Neuronal stem cell (in vitro differentiated cells): ENCODE measurements at regions not wholly inside any gene's neighbourhood (a gene's known extent, or its start where the extent isn't known, plus 50 kb on each side); places are given as distances from the start of the nearest gene placed in this dataset.

Experiments used
- DNase-seq: peaks from one replicate; pipeline ENCODE4 v3.0.0-alpha.2; 2013; ENCODE audit warnings: low spot score
- H2AFZ ChIP-seq: one replicate; pipeline ENCODE4 v1.6.1; 2013; ENCODE audit warnings: mild to moderate bottlenecking, low read length, inconsistent platforms
- H2AK5ac ChIP-seq: 2 replicates; pipeline ENCODE4 v1.6.1; 2013; ENCODE audit warnings: low read depth, mild to moderate bottlenecking, inconsistent platforms, low read length, moderate library complexity, mixed read lengths
- H2BK120ac ChIP-seq: 2 replicates; pipeline ENCODE4 v1.6.1; 2013; ENCODE audit warnings: low read depth, mild to moderate bottlenecking, inconsistent platforms, low read length, moderate library complexity, mixed read lengths
- H2BK12ac ChIP-seq: one replicate; pipeline ENCODE4 v1.6.1; 2013; ENCODE audit warnings: low read length, inconsistent platforms
- H2BK15ac ChIP-seq: 2 replicates; pipeline ENCODE4 v1.6.1; 2013; ENCODE audit warnings: mild to moderate bottlenecking, low read length, inconsistent platforms, mixed read lengths
- H2BK5ac ChIP-seq: one replicate; pipeline ENCODE4 v1.6.1; 2013; ENCODE audit warnings: inconsistent platforms, mild to moderate bottlenecking, low read length, moderate library complexity
- H3K14ac ChIP-seq: one replicate; pipeline ENCODE4 v1.6.1; 2013; ENCODE audit warnings: low read length, inconsistent platforms
- H3K18ac ChIP-seq: 2 replicates; pipeline ENCODE4 v1.6.1; 2013; ENCODE audit warnings: low read length, inconsistent platforms
- H3K23ac ChIP-seq: 2 replicates; pipeline ENCODE4 v1.6.1; 2013; ENCODE audit warnings: low read depth, mild to moderate bottlenecking, mixed read lengths, low read length, inconsistent platforms; ENCODE audit not compliant: poor library complexity
- H3K27ac ChIP-seq: replicated peaks from 3 replicates; pipeline ENCODE4 v1.5.1; 2013; ENCODE audit warnings: low read length, inconsistent platforms
- H3K27me3 ChIP-seq, 3 experiments: 2 replicates each; pipeline ENCODE4 v1.6.1; 2013; ENCODE audit warnings: low read length in 3 of 3, mild to moderate bottlenecking in 2 of 3, inconsistent platforms in 1 of 3, low read depth in 1 of 3, mixed read lengths in 1 of 3, moderate library complexity in 1 of 3; ENCODE audit not compliant: control insufficient read depth in 3 of 3, insufficient read depth in 3 of 3
- H3K36me3 ChIP-seq, 2 donors: replicated peaks in 1 of 2; 2 replicates each; pipeline ENCODE4 v1.6.1; 2013; ENCODE audit warnings: low read length in 2 of 2; ENCODE audit not compliant: control insufficient read depth in 2 of 2, insufficient read depth in 2 of 2
- H3K4ac ChIP-seq: 2 replicates; pipeline ENCODE4 v1.6.1; 2013; ENCODE audit warnings: inconsistent platforms, mild to moderate bottlenecking, low read length, moderate library complexity
- H3K4me1 ChIP-seq, 2 donors: 1 replicate in 1 of 2; 2 replicates in 1 of 2; pipeline ENCODE4 v1.6.1; 2013; ENCODE audit warnings: low read length in 2 of 2, low read depth in 1 of 2; ENCODE audit not compliant: control insufficient read depth in 2 of 2, insufficient read depth in 1 of 2
- H3K4me2 ChIP-seq: one replicate; pipeline ENCODE4 v1.6.1; 2013; ENCODE audit warnings: mild to moderate bottlenecking, low read length, inconsistent platforms; ENCODE audit not compliant: insufficient read depth, poor library complexity, severe bottlenecking
- H3K4me3 ChIP-seq, 2 donors: 2 replicates each; pipeline ENCODE4 v1.5.1; 2013; ENCODE audit warnings: low read length in 2 of 2, mild to moderate bottlenecking in 2 of 2, inconsistent platforms in 1 of 2, moderate library complexity in 1 of 2
- H3K79me1 ChIP-seq: one replicate; pipeline ENCODE4 v1.6.1; 2013; ENCODE audit warnings: low read depth, mild to moderate bottlenecking, inconsistent platforms, low read length, moderate library complexity
- H3K9ac ChIP-seq: one replicate; pipeline ENCODE4 v1.6.1; 2013; ENCODE audit warnings: mild to moderate bottlenecking, low read depth, low read length, inconsistent platforms; ENCODE audit not compliant: poor library complexity
- H3K9me3 ChIP-seq, 2 donors: replicated peaks in 1 of 2; 2 replicates each; pipeline versions ENCODE3 to v1.6.1; 2013; ENCODE audit warnings: low read length in 2 of 2, mild to moderate bottlenecking in 2 of 2, inconsistent platforms in 1 of 2, low read depth in 1 of 2, mixed read lengths in 1 of 2, moderate library complexity in 1 of 2; ENCODE audit not compliant: control insufficient read depth in 2 of 2, insufficient read depth in 1 of 2
- H4K8ac ChIP-seq: one replicate; pipeline ENCODE4 v1.6.1; 2013; ENCODE audit warnings: low read depth, mild to moderate bottlenecking, inconsistent platforms, low read length, moderate library complexity
- H4K91ac ChIP-seq: one replicate; pipeline ENCODE4 v1.6.1; 2013; ENCODE audit warnings: low read length, low read depth, mild to moderate bottlenecking, inconsistent platforms; ENCODE audit not compliant: poor library complexity
- WGBS, 2 donors: extraction: QIAGEN DNeasy Blood & Tissue Kit; methylation state at CpG; one replicate each; pipeline ENCODE4 v1.1.7; 2013; ENCODE audit warnings: missing lambda C conversion rate in 2 of 2, mixed read lengths in 1 of 2; ENCODE audit not compliant: insufficient read length in 2 of 2, insufficient replicate concordance in 1 of 2; ENCODE audit errors: extremely low coverage in 2 of 2; 5-methylcytosine and 5-hydroxymethylcytosine counted together

- Histone ChIP-seq H4K8ac (no peak overlapping the region), H3K9ac (no peak overlapping the region), H3K4me2 (no peak overlapping the region), H3K27ac (no peak overlapping the region), H3K18ac (no peak overlapping the region), H3K27me3 (peaks cover 0 to 6% (median 0%) of the 10 kb centered on the region in 3 experiments), H2AFZ (no peak overlapping the region), H3K4me3 (no peak overlapping the region), H2AK5ac (no peak overlapping the region), H2BK120ac (no peak overlapping the region), H4K91ac (no peak overlapping the region), H3K79me1 (no peaks in the 10 kb centered on the region), H3K9me3 (peaks cover 2 to 5% of the 10 kb centered on the region in 2 donors), H3K14ac (no peak overlapping the region), H3K4ac (no peak overlapping the region), H3K23ac (no peak overlapping the region), H2BK12ac (no peak overlapping the region), H2BK15ac (no peak overlapping the region), H3K36me3 (no peaks in the 10 kb centered on the region), H3K4me1 (peaks cover 2 to 3% of the 10 kb centered on the region in 2 donors), H2BK5ac (no peak overlapping the region)
- no CpG with 5 or more reads among the region's 2 CpGs for WGBS, 2 donors
- no peak for DNase-seq
Measured at GRCh38 chr2:37864217-37864616, 60.9 kb upstream of the RMDN2 start.

- no peak overlapping the region for H3K9ac ChIP-seq
- no peak overlapping the region for H3K23ac ChIP-seq
- no peak overlapping the region for H3K4me3 ChIP-seq
- no peak overlapping the region for H3K4ac ChIP-seq
- no peak overlapping the region for H4K8ac ChIP-seq
- H2AFZ ChIP-seq, result no peak overlapping the region
- no peak overlapping the region for H2BK120ac ChIP-seq
- H2BK15ac ChIP-seq, result no peak overlapping the region
- peaks cover 0 to 2% of the 10 kb centered on the region in 2 donors for H3K9me3 ChIP-seq
- peaks cover 0 to 6% (median 0%) of the 10 kb centered on the region in 3 experiments for H3K27me3 ChIP-seq
- H2BK5ac ChIP-seq, result no peak overlapping the region
- H3K14ac ChIP-seq, result no peak overlapping the region
- H2AK5ac ChIP-seq, result no peak overlapping the region
- H3K18ac ChIP-seq, result no peak overlapping the region
- no peak for DNase-seq
- no CpG with 5 or more reads among the region's 5 CpGs for WGBS, 2 donors
- H3K4me1 ChIP-seq, result peaks cover 2 to 3% of the 10 kb centered on the region in 2 donors
- H2BK12ac ChIP-seq, result no peak overlapping the region
- no peak overlapping the region for H4K91ac ChIP-seq
- H3K27ac ChIP-seq, result no peak overlapping the region
- H3K36me3 ChIP-seq, result no peaks in the 10 kb centered on the region
- H3K79me1 ChIP-seq, result no peaks in the 10 kb centered on the region
- no peak overlapping the region for H3K4me2 ChIP-seq
Measured at GRCh38 chr2:37865640-37866039, 59.4 kb upstream of the RMDN2 start.

- Histone ChIP-seq H2AFZ (no peak overlapping the region), H4K91ac (no peak overlapping the region), H2BK12ac (no peak overlapping the region), H3K4me3 (no peak overlapping the region), H2AK5ac (no peak overlapping the region), H3K4me2 (no peak overlapping the region), H3K9ac (no peak overlapping the region), H3K79me1 (no peaks in the 10 kb centered on the region), H3K18ac (no peak overlapping the region), H3K23ac (no peak overlapping the region), H3K14ac (no peak overlapping the region), H3K27ac (no peak overlapping the region), H3K4ac (no peak overlapping the region), H3K36me3 (no peaks in the 10 kb centered on the region), H3K9me3 (peaks cover 0 to 2% of the 10 kb centered on the region in 2 donors), H3K27me3 (peaks cover 0 to 6% (median 0%) of the 10 kb centered on the region in 3 experiments), H4K8ac (no peak overlapping the region), H2BK15ac (no peak overlapping the region), H2BK5ac (no peak overlapping the region), H3K4me1 (peaks cover 2 to 3% of the 10 kb centered on the region in 2 donors), H2BK120ac (no peak overlapping the region)
- DNase-seq, result no peak
- no CpG with 5 or more reads among the region's 5 CpGs for WGBS, 2 donors
Measured at GRCh38 chr2:37866171-37866934, 58.7 kb upstream of the RMDN2 start.

- Histone ChIP-seq H2BK120ac (no peak overlapping the region), H2BK5ac (no peak overlapping the region), H3K27me3 (peaks cover 0 to 6% (median 0%) of the 10 kb centered on the region in 3 experiments), H2AFZ (no peak overlapping the region), H3K27ac (no peak overlapping the region), H4K91ac (no peak overlapping the region), H3K23ac (no peak overlapping the region), H3K36me3 (no peaks in the 10 kb centered on the region), H3K4me3 (no peak overlapping the region), H3K4me2 (no peak overlapping the region), H2BK12ac (no peak overlapping the region), H4K8ac (no peak overlapping the region), H3K9me3 (peaks cover 0 to 2% of the 10 kb centered on the region in 2 donors), H3K18ac (no peak overlapping the region), H3K79me1 (no peaks in the 10 kb centered on the region), H2AK5ac (no peak overlapping the region), H3K14ac (no peak overlapping the region), H2BK15ac (no peak overlapping the region), H3K4ac (no peak overlapping the region), H3K9ac (no peak overlapping the region), H3K4me1 (peaks cover 2 to 3% of the 10 kb centered on the region in 2 donors)
- no peak for DNase-seq
- whole genome bisulfite sequencing, 2 donors, result 100% methylated on average over 1 of the region's 2 CpGs; no CpG with 5 or more reads in 1 of the 2 donors
Measured at GRCh38 chr2:37867166-37867565, 57.9 kb upstream of the RMDN2 start.
